ENCODE measurements at regions not wholly inside any gene's neighbourhood (a gene's known extent, or its start where the extent isn't known, plus 50 kb on each side); places are given as distances from the start of the nearest gene placed in this dataset.
A peak's percentile ranks its signal among the peaks of the same experiment; 100 is the strongest.

- no peak for ATAC-seq
- intact Hi-C loops (cut with DNase I): no loop called here
- peak; percentile 23 for DNase-seq (ENCODE audit: missing footprints)
Observed at GRCh38 chr12:132398386-132398991, 69.1 kb upstream of the GALNT9 start.

GRCh38 chr12:132397934-132398385 lies 68.6 kb upstream of the GALNT9 start:
- intact Hi-C loops (cut with DNase I): no loop called here
- peak; percentile 54 for DNase-seq (ENCODE audit: missing footprints)
- no peak for ATAC-seq

DNA sequence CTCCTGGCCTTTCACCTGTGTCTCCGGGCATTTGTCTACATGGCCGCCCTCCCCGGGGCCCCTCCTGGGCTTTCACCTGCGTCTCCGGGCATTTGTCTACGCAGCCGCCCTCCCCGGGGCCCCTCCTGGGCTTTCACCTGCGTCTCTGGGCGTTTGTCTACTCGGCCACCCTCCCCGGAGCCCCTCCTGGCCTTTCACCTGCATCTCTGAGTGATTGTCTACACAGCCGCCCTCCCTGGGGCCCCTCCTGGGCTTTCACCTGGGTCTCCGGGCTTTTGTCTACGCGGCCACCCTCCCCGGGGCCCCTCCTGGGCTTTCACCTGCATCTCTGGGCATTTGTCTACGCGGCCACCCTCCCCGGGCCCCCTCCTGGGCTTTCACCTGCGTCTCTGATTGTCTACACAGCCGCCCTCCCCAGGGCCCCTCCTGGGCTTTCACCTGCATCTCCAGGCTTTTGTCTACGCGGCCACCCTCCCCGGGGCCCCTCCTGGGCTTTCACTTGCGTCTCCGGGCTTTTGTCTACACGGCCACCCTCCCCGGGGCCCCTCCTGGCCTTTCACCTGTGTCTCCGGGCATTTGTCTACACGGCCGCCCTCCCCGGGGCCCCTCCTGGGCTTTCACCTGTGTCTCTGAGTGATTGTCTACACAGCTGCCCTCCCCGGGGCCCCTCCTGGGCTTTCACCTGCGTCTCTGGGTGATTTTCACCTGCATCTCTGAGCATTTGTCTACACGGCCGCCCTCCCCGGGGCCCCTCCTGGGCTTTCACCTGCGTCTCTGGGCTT lies 68.0 kb upstream of the GALNT9 start:
- DNase-seq (ENCODE audit: missing footprints) (peak; percentile 22), ATAC-seq (no peak)
- intact Hi-C loops (cut with DNase I): no loop called here

GRCh38 chr12:132396657-132397056 lies 67.3 kb upstream of the GALNT9 start:
- ATAC-seq: no peak
- intact Hi-C loops (cut with DNase I): no loop called here
- no peak for DNase-seq (ENCODE audit: missing footprints)

GRCh38 chr12:132395908-132396305 lies 66.5 kb upstream of the GALNT9 start:
- DNase-seq (ENCODE audit: missing footprints) (peak; percentile 45), ATAC-seq (no peak)
- intact Hi-C loops (cut with DNase I): no loop called here

GRCh38 chr12:132395192-132395907 lies 66.0 kb upstream of the GALNT9 start:
- ATAC-seq: no peak
- intact Hi-C loops (cut with DNase I): no loop called here
- peak; percentile 43 for DNase-seq (ENCODE audit: missing footprints)

DNA sequence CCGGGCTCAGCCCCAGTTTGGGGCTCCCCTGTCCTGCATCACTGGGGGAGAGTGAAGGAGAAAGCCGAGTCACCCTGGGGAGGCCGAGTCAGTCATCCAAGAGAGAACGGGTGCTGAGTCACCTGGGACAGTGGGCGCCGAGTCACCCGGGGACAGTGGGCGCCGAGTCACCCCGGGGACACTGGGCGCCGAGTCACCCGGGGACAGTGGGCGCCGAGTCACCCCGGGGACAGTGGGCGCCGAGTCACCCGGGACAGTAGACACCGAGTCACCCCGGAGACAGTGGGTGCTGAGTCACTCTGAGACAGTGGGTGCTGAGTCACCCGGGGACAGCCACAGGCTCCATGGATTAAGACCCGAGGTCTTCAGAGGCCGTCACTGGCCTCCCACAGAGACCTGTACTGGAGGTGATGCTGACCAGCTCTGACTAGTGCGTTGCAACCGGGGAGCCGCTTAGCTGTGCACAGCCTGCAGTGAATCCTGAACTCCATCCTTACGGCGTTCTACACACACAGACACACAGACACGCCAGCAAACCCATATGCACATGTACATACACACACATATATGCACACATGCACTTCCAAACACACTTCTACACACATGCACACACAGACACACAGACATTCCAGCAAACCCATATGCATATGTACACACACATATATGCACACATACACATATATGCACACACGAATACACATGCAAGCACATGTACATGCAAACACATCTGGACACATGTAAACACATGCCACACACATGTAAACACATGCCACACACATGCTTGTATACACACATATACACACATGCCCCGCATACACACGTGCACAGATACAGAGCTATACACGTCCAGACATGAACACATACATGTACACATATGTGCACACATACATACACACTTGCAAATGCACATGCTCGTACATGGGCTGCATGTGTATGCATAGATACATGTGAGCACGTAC lies 64.9 kb upstream of the GALNT9 start:
- intact Hi-C loops (cut with DNase I): no loop called here
- peak; percentile 43 for DNase-seq (ENCODE audit: missing footprints)
- no peak for ATAC-seq

- ATAC-seq (no peak), DNase-seq (ENCODE audit: missing footprints) (peak; percentile 34)
- intact Hi-C loops (cut with DNase I): no loop called here
Observed at GRCh38 chr12:132393245-132393795, 63.9 kb upstream of the GALNT9 start.

DNA sequence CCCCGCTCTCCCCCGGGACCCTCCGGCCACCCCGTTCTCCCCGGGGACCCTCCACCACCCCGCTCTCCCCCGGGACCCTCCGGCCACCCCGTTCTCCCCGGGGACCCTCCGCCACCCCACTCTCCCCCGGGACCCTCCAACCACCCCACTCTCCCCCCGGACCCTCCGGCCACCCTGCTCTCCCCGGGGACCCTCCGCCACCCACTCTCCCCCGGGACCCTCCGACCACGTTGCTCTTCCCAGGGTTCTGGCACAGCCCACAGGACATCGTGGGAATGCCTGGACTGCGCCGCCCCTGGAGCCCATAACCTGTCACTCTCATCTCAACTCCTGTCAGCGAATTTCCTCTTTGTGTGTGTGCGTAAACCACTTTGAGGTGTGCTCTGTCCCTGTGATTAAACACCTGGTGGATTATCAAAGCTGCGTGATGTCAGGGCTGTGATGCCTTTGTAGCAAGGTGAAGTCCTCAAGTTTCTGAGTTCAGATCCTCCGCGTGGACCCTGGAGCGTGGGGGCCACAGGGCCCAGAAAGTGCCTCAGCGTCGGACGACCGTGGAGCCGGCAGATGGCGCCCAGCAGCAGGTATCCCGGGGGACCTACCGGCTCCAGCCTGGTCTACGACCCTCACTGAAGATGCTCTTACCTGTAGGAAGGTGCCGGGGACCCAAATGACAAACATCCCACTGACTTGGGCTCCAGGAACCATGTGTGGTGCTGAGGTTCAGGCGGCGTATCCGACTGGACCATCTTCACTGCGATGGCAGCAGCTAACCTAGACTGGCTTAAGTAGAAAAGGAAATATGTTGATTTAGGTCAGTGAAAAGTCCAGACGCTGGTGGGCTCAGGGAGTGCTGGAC lies 63.2 kb upstream of the GALNT9 start:
- intact Hi-C loops (cut with DNase I): no loop called here
- ATAC-seq (no peak), DNase-seq (ENCODE audit: missing footprints) (peak; percentile 47)

DNA sequence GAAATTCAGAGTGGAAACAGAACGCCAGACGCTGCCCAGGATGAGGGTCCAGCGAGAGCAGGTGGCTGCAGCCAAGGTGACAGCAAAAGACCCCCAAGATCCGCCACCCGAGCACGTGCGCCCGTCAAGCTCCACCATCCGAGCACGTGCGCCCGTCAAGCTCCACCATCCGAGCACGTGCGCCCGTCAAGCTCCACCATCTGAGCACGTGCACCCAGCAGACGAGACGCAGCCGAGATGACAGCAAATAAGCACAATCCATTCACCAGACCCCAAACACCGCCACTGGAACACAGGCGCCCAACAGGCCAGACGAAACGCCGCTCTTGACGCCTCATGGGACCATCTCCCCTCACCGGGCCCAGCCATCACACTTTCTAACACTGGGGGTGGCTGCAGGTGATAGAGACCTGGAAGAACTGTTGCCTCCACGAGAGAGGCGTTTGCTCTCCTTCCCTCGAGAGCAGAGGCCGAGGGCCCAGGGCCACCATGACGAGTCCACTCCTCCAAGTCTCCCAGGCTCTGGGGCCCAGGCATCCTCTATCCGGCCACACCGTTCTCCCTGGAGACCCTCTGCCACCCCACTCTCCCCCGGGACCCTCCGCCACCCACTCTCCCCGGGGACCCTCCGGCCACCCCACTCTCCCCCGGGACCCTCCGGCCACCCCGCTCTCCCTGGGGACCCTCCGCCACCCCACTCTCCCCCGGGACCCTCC lies 62.1 kb upstream of the GALNT9 start:
- ATAC-seq (no peak), DNase-seq (ENCODE audit: missing footprints) (peak; percentile 60)
- intact Hi-C loops (cut with DNase I): no loop called here

GRCh38 chr12:132390287-132391076 lies 61.1 kb upstream of the GALNT9 start:
- no peak for ATAC-seq
- DNase-seq (ENCODE audit: missing footprints): peak; percentile 35
- intact Hi-C loops (cut with DNase I): no loop called here

DNA sequence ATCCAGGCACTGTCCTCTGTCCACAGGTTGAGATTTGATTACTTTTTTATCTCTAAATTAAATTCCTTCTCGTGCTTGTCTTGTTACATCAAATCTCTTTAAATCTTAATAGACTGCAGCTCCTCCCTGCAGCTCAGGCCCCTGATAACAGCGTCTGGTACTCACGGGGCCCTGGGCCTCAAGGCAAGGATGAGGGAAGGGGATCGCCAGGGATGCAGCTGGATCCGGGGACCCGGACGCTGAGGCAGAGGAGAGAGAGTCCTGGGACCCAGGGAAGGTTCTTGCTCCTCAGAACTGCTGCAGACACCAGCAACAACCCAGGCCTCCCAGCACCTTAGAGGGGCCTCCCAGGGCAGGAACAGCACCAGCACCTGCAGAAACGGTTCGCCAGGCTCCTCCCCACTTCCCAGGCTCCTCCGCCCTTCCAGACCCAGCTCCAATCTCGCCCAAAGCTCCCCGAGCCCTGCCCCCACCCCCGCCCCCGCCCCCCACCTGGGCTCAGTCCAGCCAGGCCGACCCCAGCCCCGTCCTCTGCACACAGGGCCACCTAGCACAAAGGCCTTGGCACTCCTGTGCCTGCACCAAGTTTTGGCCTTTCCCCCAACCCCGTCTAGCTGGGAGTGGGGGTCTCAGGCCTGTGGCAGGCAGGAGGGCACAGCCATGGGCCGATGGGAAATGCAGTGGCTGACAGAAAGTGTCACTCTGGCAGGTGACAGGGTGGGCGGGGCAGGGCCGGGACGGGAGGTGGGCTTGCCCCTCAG lies 60.3 kb upstream of the GALNT9 start:
- intact Hi-C loops (cut with DNase I): no loop called here
- no peak for ATAC-seq
- peak; percentile 39 for DNase-seq (ENCODE audit: missing footprints)

DNA sequence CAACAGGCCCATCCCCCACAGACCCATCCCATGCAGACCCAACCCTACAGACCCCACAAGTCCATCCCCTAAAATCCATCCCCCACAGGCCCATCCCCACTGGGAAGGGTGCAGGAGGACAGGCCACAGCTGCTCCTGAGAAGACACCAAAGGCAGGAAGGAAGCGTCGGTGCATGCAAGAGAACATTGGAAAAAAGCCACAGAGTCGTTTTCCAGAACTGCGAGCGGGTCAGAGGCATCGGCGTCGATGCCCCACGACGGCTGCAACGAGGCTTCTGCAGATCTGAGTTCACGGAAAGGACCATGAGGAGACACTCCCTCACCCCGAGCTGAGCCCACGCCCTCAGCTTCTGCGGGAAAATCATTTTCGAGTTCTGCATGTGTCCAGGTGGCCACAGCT lies 59.6 kb upstream of the GALNT9 start:
- intact Hi-C loops (cut with DNase I): no loop called here
- no peak for ATAC-seq
- no peak for DNase-seq (ENCODE audit: missing footprints)

GRCh38 chr12:132388379-132389015 lies 59.1 kb upstream of the GALNT9 start:
- ATAC-seq (no peak), DNase-seq (ENCODE audit: missing footprints) (no peak)
- intact Hi-C loops (cut with DNase I): no loop called here

DNA sequence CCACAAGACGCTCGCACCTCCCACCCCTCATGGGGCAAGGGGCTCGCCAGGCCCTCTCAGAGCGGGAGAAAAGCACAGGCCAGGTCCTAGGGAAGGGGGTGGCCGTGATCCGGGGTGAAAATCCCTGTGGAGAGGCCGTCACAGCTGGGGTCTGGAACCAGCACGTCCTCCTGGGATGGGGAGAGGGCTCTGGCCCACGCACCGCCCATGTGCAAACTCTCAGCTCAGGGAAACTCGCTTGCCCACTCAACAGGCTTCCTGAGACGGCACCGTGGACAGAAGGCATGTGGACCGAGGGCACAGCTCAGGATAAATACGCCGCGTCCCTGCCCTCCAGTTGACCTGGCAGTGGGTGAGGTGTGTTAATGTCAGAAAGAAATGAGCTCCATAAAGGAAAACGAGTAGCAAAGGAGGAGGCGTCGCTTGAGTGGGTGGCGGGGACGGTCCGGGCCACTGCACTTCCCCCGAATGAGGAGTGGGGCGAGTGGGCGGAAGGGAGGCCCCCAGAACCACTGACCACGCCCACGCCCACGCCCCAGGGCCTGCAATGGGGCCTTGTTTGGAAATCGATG lies 57.6 kb upstream of the GALNT9 start:
- intact Hi-C loops (cut with DNase I): no loop called here
- no peak for DNase-seq (ENCODE audit: missing footprints)
- no peak for ATAC-seq
